Astrocyte (in vitro differentiated cells and primary cell): ENCODE measurements at regions not wholly inside any gene's neighbourhood (a gene's known extent, or its start where the extent isn't known, plus 50 kb on each side); places are given as distances from the start of the nearest gene placed in this dataset.

ENCODE experiments used
- CTCF ChIP-seq: IDR thresholded peaks from 2 replicates; pipeline ENCODE4 v1.5.1; 2011; ENCODE audit warnings: low read depth, mild to moderate bottlenecking, inconsistent platforms, low read length, moderate library complexity; ENCODE audit not compliant: insufficient read depth
- EZH2 ChIP-seq: IDR thresholded peaks from 2 replicates; pipeline ENCODE4 v1.6.1; 2012; ENCODE audit warnings: mild to moderate bottlenecking, low read length, inconsistent platforms; ENCODE audit not compliant: insufficient read depth

GRCh38 chr1:80982831-80983230, 817.9 kb upstream of the ADGRL2 start:
- TF ChIP-seq CTCF (no peak), EZH2 (no peak)
